ENCODE measurements at regions not wholly inside any gene's neighbourhood (a gene's known extent, or its start where the extent isn't known, plus 50 kb on each side); places are given as distances from the start of the nearest gene placed in this dataset.
"Not testable (repeated sequence)": the region's sequence is repeated elsewhere in the genome, so short reads cannot be mapped to it uniquely, and the experiment has no call there.

- not testable (repeated sequence) for H3K79me1 ChIP-seq (replicated peaks; ENCODE audit: low read length, poor library complexity, severe bottlenecking); H2BK120ac ChIP-seq (ENCODE audit: low read depth, low read length); H2BK15ac ChIP-seq (ENCODE audit: low read depth, poor library complexity, severe bottlenecking); H3K9ac ChIP-seq (ENCODE audit: low read length); H3K27me3 ChIP-seq (ENCODE audit: control insufficient read depth in 1 of 2, insufficient read depth in 1 of 2, low read length in 2 of 2); H3K36me3 ChIP-seq (ENCODE audit: control insufficient read depth in 1 of 2, insufficient read depth in 2 of 2, low read depth in 1 of 2, low read length in 2 of 2); H3K18ac ChIP-seq (ENCODE audit: low read depth in 1 of 2, low read length in 2 of 2); H3K14ac ChIP-seq (ENCODE audit: low read length in 2 of 2); H2AK5ac ChIP-seq (ENCODE audit: low read length, severe bottlenecking); H2AFZ ChIP-seq (ENCODE audit: low read depth, low read length); H2BK5ac ChIP-seq (ENCODE audit: low read depth, low read length, poor library complexity, severe bottlenecking); H3K4me1 ChIP-seq (ENCODE audit: control insufficient read depth, insufficient read depth, low read depth, low read length); H3K4me3 ChIP-seq (ENCODE audit: insufficient read depth in 1 of 2, low read depth in 1 of 2, low read length in 2 of 2); H2BK12ac ChIP-seq (ENCODE audit: low read length in 2 of 2); H3K27ac ChIP-seq (ENCODE audit: low read length, poor library complexity, severe bottlenecking); H3K23ac ChIP-seq (ENCODE audit: low read length in 2 of 2); H4K91ac ChIP-seq (ENCODE audit: low read length); H3K4ac ChIP-seq (ENCODE audit: low read depth in 1 of 2, low read length in 2 of 2); H3K9me3 ChIP-seq (ENCODE audit: control insufficient read depth, low read length); H3K4me2 ChIP-seq (ENCODE audit: low read length, poor library complexity, severe bottlenecking); DNase-seq
- H4K8ac ChIP-seq (ENCODE audit: low read length), result peak overlapping the region; percentile 64
- whole genome bisulfite sequencing, result 58% methylated on average over 3 of the region's 3 CpGs
Measured at GRCh38 chr3:145027186-145027585, 1055.6 kb downstream of the DIPK2A start.

DNA sequence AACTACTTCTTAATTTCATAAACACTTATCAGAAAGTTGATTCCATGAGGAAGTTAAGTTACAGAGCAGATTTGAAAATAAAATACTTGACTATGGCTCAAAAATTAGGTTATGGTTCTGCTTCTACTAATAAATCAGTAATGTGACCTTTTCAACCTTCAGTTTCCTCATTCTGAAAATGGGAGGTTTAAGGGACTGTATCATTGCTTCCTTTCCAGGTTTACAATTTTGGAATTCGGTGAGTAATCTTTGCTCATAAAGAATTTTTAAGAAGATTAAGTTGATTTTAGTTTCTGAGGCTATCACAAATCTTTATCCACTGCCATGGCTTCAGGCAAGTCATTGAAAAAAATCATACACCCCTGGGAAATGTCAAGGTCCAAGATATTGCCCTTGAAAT is 1061.2 kb downstream of the DIPK2A start:
- no peak overlapping the region for H3K4ac ChIP-seq (ENCODE audit: low read depth in 1 of 2, low read length in 2 of 2)
- no peak overlapping the region for H3K4me3 ChIP-seq (ENCODE audit: insufficient read depth in 1 of 2, low read depth in 1 of 2, low read length in 2 of 2)

GRCh38 chr3:145035682-145036081 is 1064.1 kb downstream of the DIPK2A start:
- no peak overlapping the region for H3K9ac ChIP-seq (ENCODE audit: low read length)
- H3K79me1 ChIP-seq (replicated peaks; ENCODE audit: low read length, poor library complexity, severe bottlenecking), result no peaks in the 10 kb centered on the region
- H3K36me3 ChIP-seq (ENCODE audit: control insufficient read depth in 1 of 2, insufficient read depth in 2 of 2, low read depth in 1 of 2, low read length in 2 of 2), result no peaks in the 10 kb centered on the region
- no peak overlapping the region for H2BK15ac ChIP-seq (ENCODE audit: low read depth, poor library complexity, severe bottlenecking)
- H3K4me3 ChIP-seq (ENCODE audit: insufficient read depth in 1 of 2, low read depth in 1 of 2, low read length in 2 of 2), result no peak overlapping the region
- no peak overlapping the region for H3K27ac ChIP-seq (ENCODE audit: low read length, poor library complexity, severe bottlenecking)
- no peak overlapping the region for H3K4me2 ChIP-seq (ENCODE audit: low read length, poor library complexity, severe bottlenecking)
- H3K4me1 ChIP-seq (ENCODE audit: control insufficient read depth, insufficient read depth, low read depth, low read length), result no peaks in the 10 kb centered on the region
- no peak overlapping the region for H2BK12ac ChIP-seq (ENCODE audit: low read length in 2 of 2)
- DNase-seq, result no peak
- no peak overlapping the region for H3K18ac ChIP-seq (ENCODE audit: low read depth in 1 of 2, low read length in 2 of 2)
- no peak overlapping the region for H2BK120ac ChIP-seq (ENCODE audit: low read depth, low read length)
- H3K23ac ChIP-seq (ENCODE audit: low read length in 2 of 2), result no peak overlapping the region
- no peak overlapping the region for H2BK5ac ChIP-seq (ENCODE audit: low read depth, low read length, poor library complexity, severe bottlenecking)
- no peak overlapping the region for H2AK5ac ChIP-seq (ENCODE audit: low read length, severe bottlenecking)
- no CpG with 5 or more reads among the region's 1 CpG for WGBS
- no peaks in the 10 kb centered on the region for H3K9me3 ChIP-seq (ENCODE audit: control insufficient read depth, low read length)
- no peaks in the 10 kb centered on the region for H3K27me3 ChIP-seq (ENCODE audit: control insufficient read depth in 1 of 2, insufficient read depth in 1 of 2, low read length in 2 of 2)
- H3K4ac ChIP-seq (ENCODE audit: low read depth in 1 of 2, low read length in 2 of 2), result no peak overlapping the region
- no peak overlapping the region for H4K8ac ChIP-seq (ENCODE audit: low read length)
- no peak overlapping the region for H4K91ac ChIP-seq (ENCODE audit: low read length)
- H2AFZ ChIP-seq (ENCODE audit: low read depth, low read length), result no peak overlapping the region
- H3K14ac ChIP-seq (ENCODE audit: low read length in 2 of 2), result no peak overlapping the region

More for the DNA sequence above, 1061.2 kb downstream of the DIPK2A start:
- Histone ChIP-seq H3K36me3 (ENCODE audit: control insufficient read depth in 1 of 2, insufficient read depth in 2 of 2, low read depth in 1 of 2, low read length in 2 of 2) (no peaks in the 10 kb centered on the region), H3K14ac (ENCODE audit: low read length in 2 of 2) (no peak overlapping the region), H4K91ac (ENCODE audit: low read length) (no peak overlapping the region), H3K9ac (ENCODE audit: low read length) (no peak overlapping the region), H3K79me1 (replicated peaks; ENCODE audit: low read length, poor library complexity, severe bottlenecking) (no peaks in the 10 kb centered on the region), H3K9me3 (ENCODE audit: control insufficient read depth, low read length) (peaks cover 2% of the 10 kb centered on the region), H2BK15ac (ENCODE audit: low read depth, poor library complexity, severe bottlenecking) (no peak overlapping the region), H2BK5ac (ENCODE audit: low read depth, low read length, poor library complexity, severe bottlenecking) (no peak overlapping the region), H3K27ac (ENCODE audit: low read length, poor library complexity, severe bottlenecking) (no peak overlapping the region), H4K8ac (ENCODE audit: low read length) (no peak overlapping the region), H3K18ac (ENCODE audit: low read depth in 1 of 2, low read length in 2 of 2) (no peak overlapping the region), H3K23ac (ENCODE audit: low read length in 2 of 2) (no peak overlapping the region), H2AFZ (ENCODE audit: low read depth, low read length) (no peak overlapping the region), H2AK5ac (ENCODE audit: low read length, severe bottlenecking) (no peak overlapping the region), H3K27me3 (ENCODE audit: control insufficient read depth in 1 of 2, insufficient read depth in 1 of 2, low read length in 2 of 2) (no peaks in the 10 kb centered on the region), H2BK120ac (ENCODE audit: low read depth, low read length) (no peak overlapping the region), H2BK12ac (ENCODE audit: low read length in 2 of 2) (no peak overlapping the region), H3K4me2 (ENCODE audit: low read length, poor library complexity, severe bottlenecking) (no peak overlapping the region), H3K4me1 (ENCODE audit: control insufficient read depth, insufficient read depth, low read depth, low read length) (no peaks in the 10 kb centered on the region)
- 83% methylated on average over 1 of the region's 1 CpG for WGBS
- no peak for DNase-seq

GRCh38 chr3:145054055-145054454 is 1082.4 kb downstream of the DIPK2A start:
- not testable (repeated sequence) for H3K9ac ChIP-seq (ENCODE audit: low read length); H3K79me1 ChIP-seq (replicated peaks; ENCODE audit: low read length, poor library complexity, severe bottlenecking); H3K27me3 ChIP-seq (ENCODE audit: control insufficient read depth in 1 of 2, insufficient read depth in 1 of 2, low read length in 2 of 2); H3K36me3 ChIP-seq (ENCODE audit: control insufficient read depth in 1 of 2, insufficient read depth in 2 of 2, low read depth in 1 of 2, low read length in 2 of 2); H3K14ac ChIP-seq (ENCODE audit: low read length in 2 of 2); DNase-seq; H2AK5ac ChIP-seq (ENCODE audit: low read length, severe bottlenecking); H3K9me3 ChIP-seq (ENCODE audit: control insufficient read depth, low read length); H2BK5ac ChIP-seq (ENCODE audit: low read depth, low read length, poor library complexity, severe bottlenecking); H3K18ac ChIP-seq (ENCODE audit: low read depth in 1 of 2, low read length in 2 of 2); H3K23ac ChIP-seq (ENCODE audit: low read length in 2 of 2); H2AFZ ChIP-seq (ENCODE audit: low read depth, low read length); H3K27ac ChIP-seq (ENCODE audit: low read length, poor library complexity, severe bottlenecking); H4K8ac ChIP-seq (ENCODE audit: low read length); H2BK12ac ChIP-seq (ENCODE audit: low read length in 2 of 2); H3K4me1 ChIP-seq (ENCODE audit: control insufficient read depth, insufficient read depth, low read depth, low read length); H4K91ac ChIP-seq (ENCODE audit: low read length); H2BK15ac ChIP-seq (ENCODE audit: low read depth, poor library complexity, severe bottlenecking); H3K4me3 ChIP-seq (ENCODE audit: insufficient read depth in 1 of 2, low read depth in 1 of 2, low read length in 2 of 2); H3K4ac ChIP-seq (ENCODE audit: low read depth in 1 of 2, low read length in 2 of 2); H2BK120ac ChIP-seq (ENCODE audit: low read depth, low read length); H3K4me2 ChIP-seq (ENCODE audit: low read length, poor library complexity, severe bottlenecking)
- 70% methylated on average over 2 of the region's 2 CpGs for WGBS
